Activated T-helper 1 cell treated with anti-CD3 and anti-CD28 coated beads, Interleukin-12 subunit alpha, Interleukin-12 subunit beta, Interleukin-2, Interleukin-4 antibody, amounts not matched to agents 30 ng/mL and 10 ng/mL and 1 ng/mL, durations not matched to agents 14 hours and 24 hours and 36 hours (primary cell): ENCODE measurements at regions not wholly inside any gene's neighbourhood (a gene's known extent, or its start where the extent isn't known, plus 50 kb on each side); places are given as distances from the start of the nearest gene placed in this dataset.
"Not testable (repeated sequence)": the region's sequence is repeated elsewhere in the genome, so short reads cannot be mapped to it uniquely, and the experiment has no call there.

Experiments used
- DNase-seq: peaks from one replicate; pipeline ENCODE4 v3.0.0; 2021; ENCODE audit warnings: low spot score
- H3K27ac Mint-ChIP-seq: one replicate; pipeline ENCODE4 v1.8.0; 2021; ENCODE audit warnings: mild to moderate bottlenecking, mixed read lengths
- H3K27me3 Mint-ChIP-seq: one replicate; pipeline ENCODE4 v1.8.0; 2022; ENCODE audit warnings: mild to moderate bottlenecking, moderate library complexity, mixed read lengths; ENCODE audit not compliant: insufficient read depth
- H3K36me3 Mint-ChIP-seq: one replicate; pipeline ENCODE4 v1.8.0; 2021; ENCODE audit warnings: low read depth, mixed read lengths
- H3K4me1 Mint-ChIP-seq: one replicate; pipeline ENCODE4 v1.8.0; 2021; ENCODE audit warnings: low read depth, mixed read lengths
- H3K4me3 Mint-ChIP-seq: one replicate; pipeline ENCODE4 v1.8.0; 2021; ENCODE audit warnings: mild to moderate bottlenecking, moderate library complexity, mixed read lengths
- H3K9me3 Mint-ChIP-seq: one replicate; pipeline ENCODE4 v1.8.0; 2021; ENCODE audit warnings: mixed read lengths
- intact Hi-C: fragments of 100-400 bp; cut with micrococcal nuclease; formaldehyde crosslinking; loops from one replicate; pipeline ENCODE4 v1.15.1; 2024

DNA sequence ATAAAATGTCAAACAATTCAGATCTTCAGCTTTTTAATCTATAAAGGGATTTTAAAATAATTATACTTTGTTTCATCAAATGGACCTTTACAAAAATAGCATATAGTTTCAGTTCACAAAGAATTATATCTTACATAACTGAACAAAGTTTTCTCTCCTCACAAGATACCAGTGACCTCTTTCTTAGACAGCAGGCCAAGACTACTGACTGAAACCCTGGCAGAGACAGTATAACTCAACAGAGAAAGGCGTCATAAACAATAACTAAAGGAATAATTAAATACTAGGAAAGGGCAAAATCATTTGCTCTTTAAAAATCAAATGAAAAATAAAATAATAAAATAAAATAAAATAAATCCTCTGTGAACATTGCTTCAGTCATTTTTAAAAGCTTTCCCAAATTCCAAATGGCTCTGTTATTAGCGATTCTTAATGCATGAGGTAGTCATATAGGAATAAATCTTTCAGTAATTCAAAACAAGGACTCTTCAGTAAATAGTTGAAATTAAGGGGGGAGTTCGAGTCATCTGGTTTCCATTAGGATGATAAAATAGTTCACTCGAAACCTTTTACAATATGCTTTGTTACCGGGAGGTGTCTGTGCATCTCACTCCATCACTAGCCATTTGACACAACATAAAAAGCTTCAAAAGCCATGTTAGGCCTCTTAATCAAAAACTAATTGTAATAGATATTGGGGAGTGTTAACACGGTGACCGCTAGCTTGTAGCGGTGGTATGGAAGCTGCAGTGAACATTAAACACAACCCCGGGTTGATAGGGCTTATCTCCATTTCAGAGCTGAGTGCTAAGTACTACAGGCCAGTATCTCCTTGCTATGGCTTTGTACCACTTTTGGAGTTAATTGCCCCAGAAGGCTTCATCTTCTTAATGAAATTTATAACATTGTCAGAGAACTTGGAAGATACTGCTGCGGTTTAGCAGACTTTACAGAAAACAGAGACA is 142.9 kb upstream of the NR2F2 start:
- H3K27me3 Mint-ChIP-seq, result no peaks in the 10 kb centered on the region
- peaks cover 5% of the 10 kb centered on the region for H3K9me3 Mint-ChIP-seq
- no peaks in the 10 kb centered on the region for H3K36me3 Mint-ChIP-seq
- no peak for DNase-seq
- no peak overlapping the region for H3K27ac Mint-ChIP-seq
- H3K4me3 Mint-ChIP-seq, result no peak overlapping the region
- H3K4me1 Mint-ChIP-seq, result no peaks in the 10 kb centered on the region
- intact Hi-C loops, result no loop called here

DNA sequence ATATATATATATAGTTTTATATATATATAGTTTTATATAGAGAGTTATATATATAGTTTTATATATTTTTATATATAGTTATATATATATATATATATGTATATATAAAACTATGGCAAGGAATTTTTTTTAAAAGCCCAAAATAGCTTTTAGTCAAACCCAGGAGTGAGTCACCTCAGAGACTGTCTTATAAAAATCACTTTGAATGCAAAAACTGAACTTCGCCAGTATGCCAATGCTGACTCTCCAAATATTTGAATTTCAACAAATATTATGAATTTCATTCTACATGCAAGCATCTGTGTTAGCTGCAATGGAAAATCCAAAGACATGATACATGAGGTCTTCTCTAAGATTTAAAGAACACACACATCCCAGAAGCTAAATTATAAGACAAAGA is 132.8 kb upstream of the NR2F2 start:
- Mint-ChIP-seq H3K9me3 (peaks cover 10% of the 10 kb centered on the region), H3K36me3 (no peaks in the 10 kb centered on the region), H3K27me3 (no peaks in the 10 kb centered on the region), H3K27ac (no peak overlapping the region), H3K4me3 (no peak overlapping the region), H3K4me1 (no peaks in the 10 kb centered on the region)
- intact Hi-C loops, result no loop called here
- DNase-seq, result no peak

DNA sequence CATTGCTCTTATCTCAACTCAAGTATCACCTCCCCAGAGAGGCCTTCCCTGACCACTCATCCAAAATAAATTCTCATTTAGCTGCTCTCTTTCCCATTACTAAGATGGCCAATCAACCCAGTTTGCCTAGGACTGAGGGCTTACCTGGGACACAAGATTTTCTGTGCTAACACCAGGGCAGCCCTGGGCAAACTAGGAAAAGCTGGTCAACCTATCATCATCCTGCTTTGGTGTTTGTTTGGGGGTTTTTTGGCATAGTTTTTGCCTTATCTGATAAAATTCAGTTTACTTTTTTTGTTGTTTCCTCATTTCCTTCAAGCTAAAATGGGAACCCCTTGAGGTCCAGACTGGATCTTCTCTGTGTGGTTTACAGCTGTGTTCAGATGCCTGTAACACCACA is 131.4 kb upstream of the NR2F2 start:
- no peaks in the 10 kb centered on the region for H3K4me1 Mint-ChIP-seq
- H3K9me3 Mint-ChIP-seq, result peaks cover 19% of the 10 kb centered on the region
- H3K4me3 Mint-ChIP-seq, result no peak overlapping the region
- no peaks in the 10 kb centered on the region for H3K36me3 Mint-ChIP-seq
- H3K27me3 Mint-ChIP-seq, result no peaks in the 10 kb centered on the region
- intact Hi-C loops, result no loop called here
- no peak overlapping the region for H3K27ac Mint-ChIP-seq
- DNase-seq, result no peak

DNA sequence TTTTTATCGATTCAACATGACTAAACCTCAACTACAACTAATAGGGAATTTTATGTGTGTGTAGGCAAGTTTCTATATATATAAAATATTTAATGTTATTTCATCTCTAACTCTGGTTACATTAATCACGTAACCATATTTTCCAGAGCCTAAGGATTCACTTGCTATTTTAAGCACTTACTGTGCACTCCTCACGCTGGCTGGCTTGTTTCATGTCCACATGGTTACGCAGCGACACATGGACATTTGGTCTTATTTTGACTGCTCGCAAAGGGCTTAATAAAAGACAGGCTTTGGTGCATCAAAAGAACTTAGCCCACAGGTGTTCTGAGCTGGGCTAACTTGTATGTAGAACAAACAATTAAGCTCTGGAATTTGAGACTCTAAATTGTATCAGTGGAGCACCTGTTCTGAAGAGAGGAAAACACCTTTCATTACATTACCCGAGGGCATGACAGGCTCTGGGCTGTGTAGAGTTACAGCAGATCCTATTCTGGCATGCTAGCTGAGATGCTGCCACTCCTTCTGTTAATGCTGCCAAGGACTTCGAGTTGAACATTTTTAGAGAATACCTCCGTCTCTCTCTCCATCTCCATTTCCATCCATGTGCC is 130.0 kb upstream of the NR2F2 start:
- H3K36me3 Mint-ChIP-seq, result no peaks in the 10 kb centered on the region
- no peaks in the 10 kb centered on the region for H3K27me3 Mint-ChIP-seq
- peaks cover 19% of the 10 kb centered on the region for H3K9me3 Mint-ChIP-seq
- DNase-seq, result no peak
- no peaks in the 10 kb centered on the region for H3K4me1 Mint-ChIP-seq
- H3K27ac Mint-ChIP-seq, result no peak overlapping the region
- intact Hi-C loops, result no loop called here
- no peak overlapping the region for H3K4me3 Mint-ChIP-seq

DNA sequence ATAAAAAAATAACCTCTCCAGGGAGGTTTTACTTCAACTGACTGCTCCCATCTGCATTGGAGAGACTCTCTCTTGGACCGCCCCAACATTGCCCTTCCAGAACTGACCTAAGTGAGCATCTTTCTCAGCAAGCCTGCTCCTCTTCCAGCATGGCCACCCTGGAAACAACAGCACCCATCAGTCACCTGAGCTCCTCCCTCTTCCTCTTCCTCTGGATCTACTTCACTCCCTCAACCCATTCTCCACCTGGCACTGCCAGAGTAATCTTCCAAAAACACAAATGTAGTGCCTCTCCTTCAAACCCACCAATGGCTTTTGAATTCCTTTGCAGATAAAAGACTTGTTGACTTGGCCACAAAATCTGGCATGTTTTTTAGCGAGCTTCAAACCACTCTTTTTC is 128.8 kb upstream of the NR2F2 start:
- H3K4me1 Mint-ChIP-seq, result no peaks in the 10 kb centered on the region
- no peak for DNase-seq
- H3K27ac Mint-ChIP-seq, result no peak overlapping the region
- no peaks in the 10 kb centered on the region for H3K27me3 Mint-ChIP-seq
- H3K36me3 Mint-ChIP-seq, result no peaks in the 10 kb centered on the region
- intact Hi-C loops, result no loop called here
- peaks cover 20% of the 10 kb centered on the region for H3K9me3 Mint-ChIP-seq
- no peak overlapping the region for H3K4me3 Mint-ChIP-seq

DNA sequence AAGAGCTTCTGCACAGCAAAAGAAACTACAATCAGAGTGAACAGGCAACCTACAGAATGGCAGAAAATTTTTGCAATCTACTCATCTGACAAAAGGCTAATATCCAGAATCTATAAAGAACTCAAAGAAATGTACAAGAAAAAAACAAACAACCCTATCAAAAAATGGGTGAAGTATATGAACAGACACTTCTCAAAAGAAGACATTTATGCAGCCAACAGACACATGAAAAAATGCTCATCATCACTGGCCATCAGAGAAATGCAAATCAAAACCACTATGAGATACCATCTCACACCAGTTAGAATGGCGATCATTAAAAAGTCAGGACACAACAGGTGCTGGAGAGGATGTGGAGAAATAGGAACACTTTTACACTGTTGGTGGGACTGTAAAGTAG is 124.9 kb upstream of the NR2F2 start:
- H3K9me3 Mint-ChIP-seq, result peaks cover 22% of the 10 kb centered on the region
- H3K4me3 Mint-ChIP-seq, H3K27ac Mint-ChIP-seq, H3K27me3 Mint-ChIP-seq, DNase-seq, H3K36me3 Mint-ChIP-seq, intact Hi-C loops, H3K4me1 Mint-ChIP-seq: not testable (repeated sequence)

DNA sequence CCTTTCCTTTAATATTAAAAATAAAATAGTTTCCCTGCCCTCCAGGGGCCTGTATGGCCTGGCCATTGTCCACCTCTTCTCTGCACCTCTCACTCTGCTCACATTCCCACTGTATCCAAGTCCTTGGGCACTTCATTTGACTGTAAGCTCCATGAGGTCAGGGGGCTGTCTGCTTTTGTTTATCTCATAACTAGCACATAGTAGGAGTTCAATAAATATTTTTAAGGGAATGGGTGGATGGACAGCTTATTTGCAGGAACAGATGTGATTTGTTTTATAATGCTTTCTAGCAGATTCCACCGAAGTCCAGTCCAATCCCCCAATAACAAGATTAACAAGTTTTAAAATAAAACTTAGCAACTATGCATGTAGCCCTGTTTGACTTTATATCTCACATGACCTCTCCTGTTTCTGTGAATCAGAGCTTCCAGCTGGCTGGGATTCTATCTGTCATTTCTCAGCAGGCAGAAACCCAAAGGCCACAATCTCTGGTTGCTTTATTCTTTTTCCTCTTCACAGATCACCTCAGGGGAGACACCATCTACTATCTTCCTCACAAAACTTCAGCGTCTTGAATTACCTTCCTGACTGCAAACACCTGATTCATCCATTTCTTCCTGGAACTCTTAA is 123.0 kb upstream of the NR2F2 start:
- Mint-ChIP-seq H3K4me3 (no peak overlapping the region), H3K9me3 (peaks cover 11% of the 10 kb centered on the region)
- no peak for DNase-seq

DNA sequence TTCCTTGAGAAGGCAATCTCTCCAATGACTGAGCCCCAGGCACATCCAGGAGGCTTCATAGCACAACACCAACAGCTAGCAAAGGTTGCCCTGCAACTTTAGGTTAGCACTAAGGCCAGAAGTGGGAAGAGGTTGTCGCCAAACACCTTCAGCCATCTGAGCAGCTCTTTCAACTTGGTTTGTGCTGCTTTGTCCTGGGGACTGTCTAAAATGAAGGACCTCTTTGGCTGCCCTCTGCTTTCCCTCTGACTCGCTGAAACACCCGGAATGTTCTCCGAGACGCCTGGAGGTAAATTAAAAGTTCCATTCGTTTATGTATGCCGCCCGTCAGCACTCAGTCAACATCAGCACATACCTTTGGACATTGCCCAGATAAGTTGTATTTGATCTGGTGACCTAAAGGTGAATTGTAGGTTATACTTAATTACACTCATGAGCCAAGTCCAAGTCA is 121.2 kb upstream of the NR2F2 start:
- H3K4me3 Mint-ChIP-seq, result no peak overlapping the region
- no peaks in the 10 kb centered on the region for H3K27me3 Mint-ChIP-seq
- intact Hi-C loops, result no loop called here
- no peaks in the 10 kb centered on the region for H3K36me3 Mint-ChIP-seq
- peaks cover 3% of the 10 kb centered on the region for H3K9me3 Mint-ChIP-seq
- no peaks in the 10 kb centered on the region for H3K4me1 Mint-ChIP-seq
- H3K27ac Mint-ChIP-seq, result no peak overlapping the region
- no peak for DNase-seq

More for the DNA sequence above, 123.0 kb upstream of the NR2F2 start:
- no peak overlapping the region for H3K27ac Mint-ChIP-seq
- intact Hi-C loops, result no loop called here
- no peaks in the 10 kb centered on the region for H3K4me1 Mint-ChIP-seq
- no peaks in the 10 kb centered on the region for H3K36me3 Mint-ChIP-seq
- no peaks in the 10 kb centered on the region for H3K27me3 Mint-ChIP-seq

DNA sequence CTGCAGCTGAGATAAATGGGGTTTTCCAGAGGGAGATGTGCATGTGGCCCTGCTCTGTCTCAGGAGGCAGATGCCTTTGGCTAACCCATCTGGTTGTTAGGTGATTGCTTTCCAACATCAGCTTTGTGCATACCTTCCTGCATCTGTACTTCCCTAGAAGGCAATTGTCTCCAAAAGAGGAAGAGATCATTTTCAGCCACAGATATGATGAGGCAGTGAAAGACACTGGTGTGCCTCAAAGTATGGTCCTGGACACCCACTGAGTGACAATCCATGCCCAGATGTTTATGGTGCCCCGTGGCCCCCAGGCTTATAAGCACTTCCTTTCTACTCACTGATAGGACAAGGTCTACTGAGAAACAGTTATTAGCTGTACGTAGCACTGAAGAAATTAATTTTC is 117.5 kb upstream of the NR2F2 start:
- Mint-ChIP-seq H3K4me1 (no peaks in the 10 kb centered on the region), H3K9me3 (peaks cover 5% of the 10 kb centered on the region), H3K27me3 (no peaks in the 10 kb centered on the region), H3K4me3 (no peak overlapping the region), H3K27ac (no peak overlapping the region), H3K36me3 (no peaks in the 10 kb centered on the region)
- no peak for DNase-seq
- intact Hi-C loops, result no loop called here

DNA sequence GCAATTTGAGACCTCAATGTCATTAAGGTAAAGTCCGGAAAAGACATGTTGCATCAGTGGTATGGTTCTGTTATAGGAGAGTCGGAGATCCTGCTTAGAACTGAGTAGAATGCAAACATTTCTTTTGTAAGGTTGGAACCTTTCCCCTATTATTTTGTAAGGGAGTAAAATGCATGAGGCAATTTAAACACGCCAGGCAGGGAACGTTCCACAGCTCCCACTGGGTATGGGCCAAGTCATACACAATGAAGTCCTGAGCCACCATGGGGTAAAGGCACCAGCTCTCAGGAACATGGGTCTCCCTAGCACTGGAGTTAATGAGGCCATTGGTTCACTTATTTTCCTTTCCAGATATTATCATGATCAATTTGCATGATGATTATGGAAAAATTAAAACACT is 116.6 kb upstream of the NR2F2 start:
- H3K36me3 Mint-ChIP-seq, result no peaks in the 10 kb centered on the region
- H3K9me3 Mint-ChIP-seq, result peaks cover 5% of the 10 kb centered on the region
- no peak overlapping the region for H3K27ac Mint-ChIP-seq
- H3K27me3 Mint-ChIP-seq, result no peaks in the 10 kb centered on the region
- no peak for DNase-seq
- H3K4me3 Mint-ChIP-seq, result no peak overlapping the region
- intact Hi-C loops, result no loop called here
- no peaks in the 10 kb centered on the region for H3K4me1 Mint-ChIP-seq

DNA sequence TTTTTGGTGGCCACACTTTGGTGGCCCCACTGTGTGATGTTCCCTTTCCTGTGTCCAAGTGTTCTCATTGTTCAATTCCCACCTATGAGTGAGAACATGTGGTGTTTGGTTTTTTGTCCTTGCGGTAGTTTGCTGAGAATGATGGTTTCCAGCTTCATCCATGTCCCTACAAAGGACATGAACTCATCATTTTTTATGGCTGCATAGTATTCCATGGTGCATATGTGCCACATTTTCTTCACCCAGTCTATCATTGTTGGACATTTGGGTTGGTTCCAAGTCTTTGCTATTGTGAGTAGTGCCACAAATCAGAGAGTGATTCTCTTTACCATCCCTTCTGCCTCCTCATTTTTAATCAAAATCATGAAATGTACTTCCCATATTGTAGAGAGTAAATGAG is 114.0 kb upstream of the NR2F2 start:
- intact Hi-C loops, H3K27ac Mint-ChIP-seq, H3K4me1 Mint-ChIP-seq: not testable (repeated sequence)

DNA sequence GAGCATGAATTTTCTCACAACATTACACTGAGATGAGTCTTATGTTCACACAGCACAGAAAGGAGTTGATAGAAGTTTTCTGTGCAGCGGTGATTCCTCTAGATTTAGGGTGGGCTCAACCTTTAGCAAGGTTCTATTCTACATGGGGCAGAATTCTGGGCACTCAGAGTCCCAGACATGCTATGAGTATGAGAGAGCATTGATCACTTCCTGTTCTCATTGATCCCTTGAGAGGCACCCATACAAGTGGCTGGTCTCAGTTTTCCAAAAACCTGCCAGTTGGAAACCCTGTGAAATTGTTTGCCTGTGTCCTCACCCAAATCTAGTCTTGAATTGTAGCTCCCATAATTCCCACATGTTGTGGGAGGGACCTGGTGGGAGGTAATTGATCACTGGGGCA is 112.5 kb upstream of the NR2F2 start:
- no peaks in the 10 kb centered on the region for H3K4me1 Mint-ChIP-seq
- H3K27ac Mint-ChIP-seq, result no peak overlapping the region
- H3K9me3 Mint-ChIP-seq, result peaks cover 5% of the 10 kb centered on the region
- H3K4me3 Mint-ChIP-seq, result no peak overlapping the region
- DNase-seq, result no peak
- H3K36me3 Mint-ChIP-seq, result no peaks in the 10 kb centered on the region
- H3K27me3 Mint-ChIP-seq, result no peaks in the 10 kb centered on the region
- intact Hi-C loops, result no loop called here

More for the DNA sequence above, 114.0 kb upstream of the NR2F2 start:
- H3K36me3 Mint-ChIP-seq, H3K27me3 Mint-ChIP-seq, DNase-seq, H3K9me3 Mint-ChIP-seq, H3K4me3 Mint-ChIP-seq: not testable (repeated sequence)
